NCI-H82 treated with DMSO at 0.1 percent for 48 hours (cell line): ENCODE measurements at regions not wholly inside any gene's neighbourhood (a gene's known extent, or its start where the extent isn't known, plus 50 kb on each side); places are given as distances from the start of the nearest gene placed in this dataset.
"Not testable (repeated sequence)": the region's sequence is repeated elsewhere in the genome, so short reads cannot be mapped to it uniquely, and the experiment has no call there.

Experiments used
- DNase-seq: peaks from one replicate; lab custom pipeline; 2025; ENCODE audit not compliant: unreplicated experiment; lab: John Stamatoyannopoulos, UW

- no peak for DNase-seq
These were observed 683.6 kb downstream of the BCKDHB start for GRCh38 chr6:80789912-80790570.

- DNase-seq = not testable (repeated sequence)
These were observed 676.8 kb downstream of the BCKDHB start for GRCh38 chr6:80783271-80783670.

GRCh38 chr6:80771941-80772340 is 665.5 kb downstream of the BCKDHB start:
- no peak for DNase-seq

GRCh38 chr6:80769106-80769505 is 662.6 kb downstream of the BCKDHB start:
- no peak for DNase-seq

- DNase-seq = no peak
These were observed 661.3 kb downstream of the BCKDHB start for GRCh38 chr6:80767808-80768207.

GRCh38 chr6:80744213-80744612 is 637.7 kb downstream of the BCKDHB start:
- DNase-seq = no peak

GRCh38 chr6:80742481-80742880 is 636.0 kb downstream of the BCKDHB start:
- DNase-seq = no peak

GRCh38 chr6:80733641-80734040 is 627.2 kb downstream of the BCKDHB start:
- no peak for DNase-seq

- DNase-seq = no peak
These were observed 622.4 kb downstream of the BCKDHB start for GRCh38 chr6:80728830-80729229.

- no peak for DNase-seq
These were observed 621.8 kb downstream of the BCKDHB start for GRCh38 chr6:80728101-80728750.

GRCh38 chr6:80725156-80725930 is 618.9 kb downstream of the BCKDHB start:
- DNase-seq = no peak

- DNase-seq = no peak
These were observed 614.4 kb downstream of the BCKDHB start for GRCh38 chr6:80720824-80721223.

GRCh38 chr6:80714513-80714912 is 608.0 kb downstream of the BCKDHB start:
- no peak for DNase-seq

GRCh38 chr6:80698459-80698858 is 592.0 kb downstream of the BCKDHB start:
- DNase-seq = no peak

GRCh38 chr6:80696268-80696667 is 589.8 kb downstream of the BCKDHB start:
- DNase-seq = no peak

GRCh38 chr6:80690551-80691131 is 584.2 kb downstream of the BCKDHB start:
- no peak for DNase-seq

- DNase-seq = no peak
These were observed 583.4 kb downstream of the BCKDHB start for GRCh38 chr6:80689716-80690395.

- DNase-seq = no peak
These were observed 573.5 kb downstream of the BCKDHB start for GRCh38 chr6:80679992-80680391.

GRCh38 chr6:80676386-80676785 is 569.9 kb downstream of the BCKDHB start:
- no peak for DNase-seq

- DNase-seq = no peak
These were observed 568.2 kb downstream of the BCKDHB start for GRCh38 chr6:80674669-80675068.

- no peak for DNase-seq
These were observed 566.9 kb downstream of the BCKDHB start for GRCh38 chr6:80673367-80673766.
